ENCODE measurements at regions not wholly inside any gene's neighbourhood (a gene's known extent, or its start where the extent isn't known, plus 50 kb on each side); places are given as distances from the start of the nearest gene placed in this dataset.

DNA sequence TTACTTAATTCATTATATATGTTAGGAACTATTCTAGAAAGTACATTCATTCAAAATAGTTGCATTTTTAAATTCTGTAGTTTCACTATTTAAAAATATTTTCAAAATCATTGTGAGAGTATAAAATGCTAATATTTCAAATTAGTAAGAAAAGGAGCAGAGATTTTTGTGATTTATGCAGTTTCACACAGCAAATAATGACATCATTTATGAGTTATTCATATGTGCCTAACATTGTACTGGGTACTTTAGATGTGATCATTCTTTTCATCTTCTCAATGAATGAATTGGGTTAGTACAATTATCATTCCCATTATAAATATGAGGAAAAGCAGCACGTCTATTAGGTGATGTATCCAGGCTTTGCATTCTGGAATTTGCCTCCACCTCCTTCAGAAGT lies 1451.0 kb upstream of the IGFBP7 start:
- Histone ChIP-seq H3K27me3 (no peaks in the 10 kb centered on the region), H3K27ac (no peak overlapping the region), H3K4me3 (no peak overlapping the region), H3K36me3 (no peaks in the 10 kb centered on the region), H3K4me1 (no peaks in the 10 kb centered on the region), H3K9me3 (no peaks in the 10 kb centered on the region)
- ATAC-seq: no peak
- DNase-seq: no peak
- TF ChIP-seq, protein P1, sequence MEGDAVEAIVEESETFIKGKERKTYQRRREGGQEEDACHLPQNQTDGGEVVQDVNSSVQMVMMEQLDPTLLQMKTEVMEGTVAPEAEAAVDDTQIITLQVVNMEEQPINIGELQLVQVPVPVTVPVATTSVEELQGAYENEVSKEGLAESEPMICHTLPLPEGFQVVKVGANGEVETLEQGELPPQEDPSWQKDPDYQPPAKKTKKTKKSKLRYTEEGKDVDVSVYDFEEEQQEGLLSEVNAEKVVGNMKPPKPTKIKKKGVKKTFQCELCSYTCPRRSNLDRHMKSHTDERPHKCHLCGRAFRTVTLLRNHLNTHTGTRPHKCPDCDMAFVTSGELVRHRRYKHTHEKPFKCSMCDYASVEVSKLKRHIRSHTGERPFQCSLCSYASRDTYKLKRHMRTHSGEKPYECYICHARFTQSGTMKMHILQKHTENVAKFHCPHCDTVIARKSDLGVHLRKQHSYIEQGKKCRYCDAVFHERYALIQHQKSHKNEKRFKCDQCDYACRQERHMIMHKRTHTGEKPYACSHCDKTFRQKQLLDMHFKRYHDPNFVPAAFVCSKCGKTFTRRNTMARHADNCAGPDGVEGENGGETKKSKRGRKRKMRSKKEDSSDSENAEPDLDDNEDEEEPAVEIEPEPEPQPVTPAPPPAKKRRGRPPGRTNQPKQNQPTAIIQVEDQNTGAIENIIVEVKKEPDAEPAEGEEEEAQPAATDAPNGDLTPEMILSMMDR (IDR thresholded peaks at IDR 0.05): no peak
- intact Hi-C loops (cut with DNase I): no loop called here

DNA sequence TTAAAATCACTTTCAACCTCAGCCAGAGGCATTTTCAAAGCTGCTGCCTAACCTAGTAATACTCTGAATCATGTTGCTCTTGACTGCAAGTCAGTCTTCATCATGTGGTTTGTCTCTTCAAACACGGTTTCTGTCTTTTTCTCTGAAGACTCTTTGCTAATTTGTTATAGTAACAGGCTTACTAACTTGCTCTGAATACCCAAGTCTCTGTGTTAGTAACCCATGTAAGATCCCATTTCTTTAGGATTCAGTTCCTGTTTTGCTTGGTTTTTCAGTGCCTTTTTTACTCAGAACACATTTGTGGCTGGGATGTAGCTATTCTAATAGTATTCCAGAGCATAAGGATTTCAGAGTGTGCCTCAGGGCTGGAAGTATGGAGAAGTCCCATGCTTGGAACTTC lies 1450.6 kb upstream of the IGFBP7 start:
- no peaks in the 10 kb centered on the region for H3K4me1 ChIP-seq
- no peak overlapping the region for H3K4me3 ChIP-seq
- DNase-seq: no peak
- no peaks in the 10 kb centered on the region for H3K27me3 ChIP-seq
- no peaks in the 10 kb centered on the region for H3K9me3 ChIP-seq
- intact Hi-C loops (cut with DNase I): no loop called here
- no peaks in the 10 kb centered on the region for H3K36me3 ChIP-seq
- no peak overlapping the region for H3K27ac ChIP-seq
- TF ChIP-seq, protein P1 (IDR thresholded peaks at IDR 0.05): no peak
- ATAC-seq: no peak

DNA sequence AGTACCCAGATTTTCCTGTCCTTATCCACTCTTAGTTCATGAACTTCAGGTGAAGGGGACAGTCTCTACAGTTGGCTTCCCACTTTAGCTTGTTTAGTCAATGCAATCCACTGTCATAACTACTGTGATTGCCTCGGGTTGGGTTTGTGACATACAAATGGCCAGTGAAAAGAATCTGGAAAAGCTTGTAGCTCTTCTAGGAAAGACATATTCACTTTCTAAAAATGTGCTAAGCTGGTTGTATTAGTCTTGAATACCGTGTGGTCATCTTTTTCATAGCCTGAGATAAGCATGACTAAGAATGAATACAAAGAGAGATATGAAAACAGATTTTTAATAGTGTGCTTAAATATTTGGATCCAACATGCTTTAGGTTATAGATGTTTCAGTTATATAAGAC lies 1443.5 kb upstream of the IGFBP7 start:
- Histone ChIP-seq H3K4me3 (no peak overlapping the region), H3K27me3 (no peaks in the 10 kb centered on the region), H3K9me3 (no peaks in the 10 kb centered on the region), H3K4me1 (no peaks in the 10 kb centered on the region), H3K27ac (no peak overlapping the region), H3K36me3 (no peaks in the 10 kb centered on the region)
- TF ChIP-seq, protein P1 (IDR thresholded peaks at IDR 0.05): no peak
- DNase-seq (no peak), ATAC-seq (no peak)
- intact Hi-C loops (cut with DNase I): no loop called here

DNA sequence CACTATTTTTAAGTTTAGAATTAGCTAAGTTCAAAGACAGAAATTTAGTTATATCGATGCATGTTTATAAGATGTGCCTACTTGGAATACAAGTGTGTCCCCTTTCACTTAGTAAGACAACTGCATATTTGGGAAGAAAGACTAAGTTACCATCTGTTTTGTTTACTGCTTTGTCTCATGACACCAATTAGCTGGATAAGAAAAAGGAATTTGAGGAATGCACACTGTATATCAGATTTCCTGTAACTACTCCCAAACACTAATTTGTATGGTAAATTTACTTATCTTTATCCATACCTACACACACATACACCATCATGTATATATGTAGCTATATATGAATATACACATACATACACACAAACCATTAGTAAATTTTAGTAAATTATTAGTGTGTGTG lies 1442.8 kb upstream of the IGFBP7 start:
- H3K9me3 ChIP-seq: no peaks in the 10 kb centered on the region
- ATAC-seq (no peak), DNase-seq (no peak)

DNA sequence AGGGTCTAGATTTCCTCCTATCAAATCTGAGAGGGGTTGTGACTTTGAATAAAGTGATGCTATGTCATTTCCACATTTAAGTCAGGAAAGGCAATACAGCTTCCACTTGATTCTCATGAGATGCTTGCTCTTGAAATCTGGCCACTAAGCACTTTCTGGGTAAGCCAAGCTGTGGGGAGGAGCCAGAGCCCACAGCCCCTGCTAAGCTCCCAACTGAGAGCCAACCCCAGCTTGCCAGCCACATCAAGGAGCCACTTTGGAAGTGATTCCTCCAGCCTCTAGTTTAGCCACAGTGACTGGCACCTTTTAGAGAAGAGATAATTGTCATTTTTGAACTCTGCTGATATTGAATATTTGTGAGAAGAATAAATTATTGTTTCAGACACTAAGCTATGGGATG lies 1441.5 kb upstream of the IGFBP7 start:
- ATAC-seq (no peak), DNase-seq (no peak)
- H3K27me3 ChIP-seq: no peaks in the 10 kb centered on the region
- H3K27ac ChIP-seq: no peak overlapping the region
- H3K4me3 ChIP-seq: no peak overlapping the region
- no peaks in the 10 kb centered on the region for H3K36me3 ChIP-seq
- TF ChIP-seq, protein P1 (IDR thresholded peaks at IDR 0.05): no peak
- intact Hi-C loops (cut with DNase I): no loop called here
- no peaks in the 10 kb centered on the region for H3K4me1 ChIP-seq
- no peaks in the 10 kb centered on the region for H3K9me3 ChIP-seq

More for the DNA sequence above, 1442.8 kb upstream of the IGFBP7 start:
- H3K4me1 ChIP-seq: no peaks in the 10 kb centered on the region
- H3K36me3 ChIP-seq: no peaks in the 10 kb centered on the region
- no peaks in the 10 kb centered on the region for H3K27me3 ChIP-seq
- no peak overlapping the region for H3K27ac ChIP-seq
- TF ChIP-seq, protein P1 (IDR thresholded peaks at IDR 0.05): no peak
- intact Hi-C loops (cut with DNase I): no loop called here
- H3K4me3 ChIP-seq: no peak overlapping the region

Measured in left lung (tissue), 4 donors.